ENCODE measurements at regions not wholly inside any gene's neighbourhood (a gene's known extent, or its start where the extent isn't known, plus 50 kb on each side); places are given as distances from the start of the nearest gene placed in this dataset.

DNA sequence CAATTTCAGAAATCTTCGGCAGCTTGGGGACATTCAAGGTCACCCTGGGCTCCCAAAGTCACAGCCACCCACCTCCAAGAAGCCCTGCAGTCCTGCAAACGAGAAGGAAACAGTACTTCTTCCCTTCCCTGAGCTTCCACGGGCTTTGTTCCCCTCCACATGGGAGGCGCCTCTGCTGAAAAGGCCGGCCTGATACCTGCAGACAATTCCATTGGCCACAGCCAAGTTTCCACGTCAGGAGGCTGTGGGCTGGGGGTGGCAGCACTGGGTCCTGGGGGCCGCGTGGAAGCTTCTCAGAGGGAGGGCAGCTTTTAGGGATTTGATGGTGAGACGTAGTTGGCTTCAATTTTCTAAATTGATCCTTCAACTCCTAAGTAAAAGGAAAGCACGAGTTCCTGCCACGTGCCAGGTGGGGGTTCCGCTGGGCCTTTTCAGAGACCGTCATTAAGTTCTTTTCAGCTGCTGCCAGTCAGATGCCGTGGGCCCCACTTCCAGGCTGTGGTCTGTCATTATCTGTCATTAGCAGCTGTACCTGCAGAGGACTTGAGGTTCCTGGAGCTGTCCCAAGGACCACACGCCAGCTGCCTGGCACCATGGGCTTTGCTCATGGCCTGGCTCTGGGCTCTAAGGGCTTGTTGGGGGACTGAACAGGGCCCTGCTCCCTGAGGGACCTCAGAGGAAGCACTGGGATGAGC, 98.7 kb downstream of the CRYAA start:
- TF ChIP-seq CTCF (conservative IDR thresholded peaks at IDR 0.05) (no peak), ZFX (IDR thresholded peaks at IDR 0.05) (no peak)

All from C4-2B (cell line).